Dermis microvascular lymphatic vessel endothelial cell (primary cell): ENCODE measurements at regions not wholly inside any gene's neighbourhood (a gene's known extent, or its start where the extent isn't known, plus 50 kb on each side); places are given as distances from the start of the nearest gene placed in this dataset.

ENCODE experiments used
- DNase-seq, 2 donors: peaks; one replicate each; pipeline versions ENCODE4 v3.0.0 to v3.0.0-alpha.2; 2010; ENCODE audit warnings: low read depth in 2 of 2

- peak; percentile 36 to 59 for DNase-seq
These were observed 56.1 kb upstream of the SLC35G4 start for GRCh38 chr18:11553098-11553940.

GRCh38 chr18:11548916-11549551 lies 60.4 kb upstream of the SLC35G4 start:
- DNase-seq = no peak

GRCh38 chr18:11548396-11548795 lies 61.0 kb upstream of the SLC35G4 start:
- DNase-seq = no peak

- DNase-seq = no peak
These were observed 65.2 kb upstream of the SLC35G4 start for GRCh38 chr18:11544060-11544633.

GRCh38 chr18:11541179-11541578 lies 68.2 kb upstream of the SLC35G4 start:
- DNase-seq = no peak

GRCh38 chr18:11533942-11534496 lies 75.4 kb upstream of the SLC35G4 start:
- DNase-seq = no peak

GRCh38 chr18:11533513-11533890 lies 75.9 kb upstream of the SLC35G4 start:
- no peak for DNase-seq

- no peak for DNase-seq
These were observed 76.5 kb upstream of the SLC35G4 start for GRCh38 chr18:11532758-11533512.

GRCh38 chr18:11529081-11529480 lies 80.3 kb upstream of the SLC35G4 start:
- DNase-seq = no peak

GRCh38 chr18:11526675-11527074 lies 82.7 kb upstream of the SLC35G4 start:
- DNase-seq = no peak

GRCh38 chr18:11523804-11524203 lies 85.6 kb upstream of the SLC35G4 start:
- DNase-seq = peak in 1 of 2 donors; percentile 38

- DNase-seq = peak in 1 of 2 donors; percentile 63
These were observed 86.4 kb upstream of the SLC35G4 start for GRCh38 chr18:11522992-11523391.

- DNase-seq = no peak
These were observed 87.5 kb upstream of the SLC35G4 start for GRCh38 chr18:11521853-11522252.

- DNase-seq = no peak
These were observed 88.9 kb upstream of the SLC35G4 start for GRCh38 chr18:11520536-11520935.

- peak; percentile 37 to 71 for DNase-seq
These were observed 90.4 kb upstream of the SLC35G4 start for GRCh38 chr18:11518788-11519685.

GRCh38 chr18:11517704-11518103 lies 91.7 kb upstream of the SLC35G4 start:
- DNase-seq = no peak

- DNase-seq = no peak
These were observed 92.5 kb upstream of the SLC35G4 start for GRCh38 chr18:11516751-11517503.

GRCh38 chr18:11514267-11514666 lies 95.1 kb upstream of the SLC35G4 start:
- DNase-seq = no peak

GRCh38 chr18:11512096-11513025 lies 97.0 kb upstream of the SLC35G4 start:
- peak in 1 of 2 donors; percentile 21 for DNase-seq
